ENCODE measurements at regions not wholly inside any gene's neighbourhood (a gene's known extent, or its start where the extent isn't known, plus 50 kb on each side); places are given as distances from the start of the nearest gene placed in this dataset.

- Histone ChIP-seq H3K4me2 (ENCODE audit: low read length) (no peak overlapping the region), H3K27me3 (ENCODE audit: control insufficient read depth, insufficient read depth, low read length) (no peaks in the 10 kb centered on the region), H3K9me3 (replicated peaks; ENCODE audit: low read length) (no peaks in the 10 kb centered on the region), H3K4me1 (ENCODE audit: control insufficient read depth, insufficient read depth, low read length) (peaks cover 35% of the 10 kb centered on the region), H3K36me3 (ENCODE audit: insufficient read depth, low read length) (no peaks in the 10 kb centered on the region), H3K4me3 (ENCODE audit: low read length) (no peak overlapping the region), H3K9ac (ENCODE audit: low read depth, low read length) (no peak overlapping the region)
Measured at GRCh38 chr9:80059979-80060378, 488.2 kb downstream of the TLE4 start.

GRCh38 chr9:80059191-80059590 is 487.4 kb downstream of the TLE4 start:
- H3K4me3 ChIP-seq (ENCODE audit: low read length), result no peak overlapping the region
- peaks cover 33% of the 10 kb centered on the region for H3K4me1 ChIP-seq (ENCODE audit: control insufficient read depth, insufficient read depth, low read length)

GRCh38 chr9:80052830-80053229 is 481.1 kb downstream of the TLE4 start:
- Histone ChIP-seq H3K4me3 (ENCODE audit: low read length) (no peak overlapping the region), H3K36me3 (ENCODE audit: insufficient read depth, low read length) (no peaks in the 10 kb centered on the region), H3K4me1 (ENCODE audit: control insufficient read depth, insufficient read depth, low read length) (no peaks in the 10 kb centered on the region), H3K9me3 (replicated peaks; ENCODE audit: low read length) (no peaks in the 10 kb centered on the region), H3K9ac (ENCODE audit: low read depth, low read length) (no peak overlapping the region), H3K4me2 (ENCODE audit: low read length) (no peak overlapping the region), H3K27me3 (ENCODE audit: control insufficient read depth, insufficient read depth, low read length) (no peaks in the 10 kb centered on the region)

More at GRCh38 chr9:80059191-80059590, 487.4 kb downstream of the TLE4 start:
- Histone ChIP-seq H3K36me3 (ENCODE audit: insufficient read depth, low read length) (no peaks in the 10 kb centered on the region), H3K9me3 (replicated peaks; ENCODE audit: low read length) (no peaks in the 10 kb centered on the region), H3K9ac (ENCODE audit: low read depth, low read length) (no peak overlapping the region), H3K27me3 (ENCODE audit: control insufficient read depth, insufficient read depth, low read length) (no peaks in the 10 kb centered on the region), H3K4me2 (ENCODE audit: low read length) (no peak overlapping the region)

GRCh38 chr9:80049096-80049782 is 477.5 kb downstream of the TLE4 start:
- Histone ChIP-seq H3K4me3 (ENCODE audit: low read length) (no peak overlapping the region), H3K4me1 (ENCODE audit: control insufficient read depth, insufficient read depth, low read length) (no peaks in the 10 kb centered on the region), H3K36me3 (ENCODE audit: insufficient read depth, low read length) (no peaks in the 10 kb centered on the region), H3K9me3 (replicated peaks; ENCODE audit: low read length) (no peaks in the 10 kb centered on the region), H3K27me3 (ENCODE audit: control insufficient read depth, insufficient read depth, low read length) (no peaks in the 10 kb centered on the region), H3K4me2 (ENCODE audit: low read length) (no peak overlapping the region), H3K9ac (ENCODE audit: low read depth, low read length) (no peak overlapping the region)

GRCh38 chr9:80046481-80046880 is 474.7 kb downstream of the TLE4 start:
- H3K27me3 ChIP-seq (ENCODE audit: control insufficient read depth, insufficient read depth, low read length), result no peaks in the 10 kb centered on the region
- no peaks in the 10 kb centered on the region for H3K4me1 ChIP-seq (ENCODE audit: control insufficient read depth, insufficient read depth, low read length)
- H3K4me3 ChIP-seq (ENCODE audit: low read length), result no peak overlapping the region
- no peak overlapping the region for H3K9ac ChIP-seq (ENCODE audit: low read depth, low read length)
- H3K4me2 ChIP-seq (ENCODE audit: low read length), result no peak overlapping the region
- no peaks in the 10 kb centered on the region for H3K36me3 ChIP-seq (ENCODE audit: insufficient read depth, low read length)
- H3K9me3 ChIP-seq (replicated peaks; ENCODE audit: low read length), result no peaks in the 10 kb centered on the region

- Histone ChIP-seq H3K4me3 (ENCODE audit: low read length) (no peak overlapping the region), H3K27me3 (ENCODE audit: control insufficient read depth, insufficient read depth, low read length) (no peaks in the 10 kb centered on the region), H3K9ac (ENCODE audit: low read depth, low read length) (no peak overlapping the region), H3K36me3 (ENCODE audit: insufficient read depth, low read length) (no peaks in the 10 kb centered on the region), H3K4me1 (ENCODE audit: control insufficient read depth, insufficient read depth, low read length) (no peaks in the 10 kb centered on the region), H3K4me2 (ENCODE audit: low read length) (no peak overlapping the region), H3K9me3 (replicated peaks; ENCODE audit: low read length) (no peaks in the 10 kb centered on the region)
Measured at GRCh38 chr9:80041821-80042220, 470.1 kb downstream of the TLE4 start.

GRCh38 chr9:80040457-80040856 is 468.7 kb downstream of the TLE4 start:
- H3K4me1 ChIP-seq (ENCODE audit: control insufficient read depth, insufficient read depth, low read length), result no peaks in the 10 kb centered on the region
- H3K36me3 ChIP-seq (ENCODE audit: insufficient read depth, low read length), result no peaks in the 10 kb centered on the region

GRCh38 chr9:80030801-80031200 is 459.0 kb downstream of the TLE4 start:
- Histone ChIP-seq H3K4me3 (ENCODE audit: low read length) (no peak overlapping the region), H3K9me3 (replicated peaks; ENCODE audit: low read length) (no peaks in the 10 kb centered on the region), H3K4me2 (ENCODE audit: low read length) (no peak overlapping the region), H3K27me3 (ENCODE audit: control insufficient read depth, insufficient read depth, low read length) (no peaks in the 10 kb centered on the region), H3K36me3 (ENCODE audit: insufficient read depth, low read length) (no peaks in the 10 kb centered on the region), H3K9ac (ENCODE audit: low read depth, low read length) (no peak overlapping the region), H3K4me1 (ENCODE audit: control insufficient read depth, insufficient read depth, low read length) (no peaks in the 10 kb centered on the region)

More at GRCh38 chr9:80040457-80040856, 468.7 kb downstream of the TLE4 start:
- no peaks in the 10 kb centered on the region for H3K9me3 ChIP-seq (replicated peaks; ENCODE audit: low read length)
- no peak overlapping the region for H3K4me3 ChIP-seq (ENCODE audit: low read length)
- H3K9ac ChIP-seq (ENCODE audit: low read depth, low read length), result no peak overlapping the region
- H3K27me3 ChIP-seq (ENCODE audit: control insufficient read depth, insufficient read depth, low read length), result no peaks in the 10 kb centered on the region
- H3K4me2 ChIP-seq (ENCODE audit: low read length), result no peak overlapping the region

- H3K9ac ChIP-seq (ENCODE audit: low read depth, low read length), result no peak overlapping the region
- no peaks in the 10 kb centered on the region for H3K36me3 ChIP-seq (ENCODE audit: insufficient read depth, low read length)
- H3K4me2 ChIP-seq (ENCODE audit: low read length), result peak overlapping the region; percentile 16
- H3K27me3 ChIP-seq (ENCODE audit: control insufficient read depth, insufficient read depth, low read length), result no peaks in the 10 kb centered on the region
- no peaks in the 10 kb centered on the region for H3K9me3 ChIP-seq (replicated peaks; ENCODE audit: low read length)
- no peak overlapping the region for H3K4me3 ChIP-seq (ENCODE audit: low read length)
- no peaks in the 10 kb centered on the region for H3K4me1 ChIP-seq (ENCODE audit: control insufficient read depth, insufficient read depth, low read length)
Measured at GRCh38 chr9:80028501-80028900, 456.7 kb downstream of the TLE4 start.

GRCh38 chr9:80025796-80026520 is 454.2 kb downstream of the TLE4 start:
- Histone ChIP-seq H3K36me3 (ENCODE audit: insufficient read depth, low read length) (no peaks in the 10 kb centered on the region), H3K4me2 (ENCODE audit: low read length) (no peak overlapping the region), H3K9ac (ENCODE audit: low read depth, low read length) (no peak overlapping the region), H3K4me1 (ENCODE audit: control insufficient read depth, insufficient read depth, low read length) (no peaks in the 10 kb centered on the region), H3K9me3 (replicated peaks; ENCODE audit: low read length) (no peaks in the 10 kb centered on the region), H3K4me3 (ENCODE audit: low read length) (no peak overlapping the region), H3K27me3 (ENCODE audit: control insufficient read depth, insufficient read depth, low read length) (no peaks in the 10 kb centered on the region)

GRCh38 chr9:80025131-80025530 is 453.4 kb downstream of the TLE4 start:
- Histone ChIP-seq H3K4me1 (ENCODE audit: control insufficient read depth, insufficient read depth, low read length) (no peaks in the 10 kb centered on the region), H3K36me3 (ENCODE audit: insufficient read depth, low read length) (no peaks in the 10 kb centered on the region), H3K9me3 (replicated peaks; ENCODE audit: low read length) (no peaks in the 10 kb centered on the region), H3K9ac (ENCODE audit: low read depth, low read length) (no peak overlapping the region), H3K4me2 (ENCODE audit: low read length) (no peak overlapping the region), H3K27me3 (ENCODE audit: control insufficient read depth, insufficient read depth, low read length) (no peaks in the 10 kb centered on the region), H3K4me3 (ENCODE audit: low read length) (no peak overlapping the region)

GRCh38 chr9:80020530-80020929 is 448.8 kb downstream of the TLE4 start:
- Histone ChIP-seq H3K4me2 (ENCODE audit: low read length) (no peak overlapping the region), H3K9me3 (replicated peaks; ENCODE audit: low read length) (no peaks in the 10 kb centered on the region), H3K27me3 (ENCODE audit: control insufficient read depth, insufficient read depth, low read length) (no peaks in the 10 kb centered on the region), H3K36me3 (ENCODE audit: insufficient read depth, low read length) (no peaks in the 10 kb centered on the region), H3K4me3 (ENCODE audit: low read length) (no peak overlapping the region), H3K9ac (ENCODE audit: low read depth, low read length) (no peak overlapping the region), H3K4me1 (ENCODE audit: control insufficient read depth, insufficient read depth, low read length) (no peaks in the 10 kb centered on the region)
